SH-SY5Y (cell line): ENCODE measurements at regions not wholly inside any gene's neighbourhood (a gene's known extent, or its start where the extent isn't known, plus 50 kb on each side); places are given as distances from the start of the nearest gene placed in this dataset.

Source experiments
- GATA2 ChIP-seq: IDR thresholded peaks from 2 replicates; pipeline ENCODE4 v1.6.1; 2011; ENCODE audit warnings: mild to moderate bottlenecking, low read depth, low read length
- GATA3 ChIP-seq: IDR thresholded peaks from 2 replicates; pipeline ENCODE4 v1.6.1; 2011; ENCODE audit warnings: low read depth, mild to moderate bottlenecking, low read length, moderate library complexity

DNA sequence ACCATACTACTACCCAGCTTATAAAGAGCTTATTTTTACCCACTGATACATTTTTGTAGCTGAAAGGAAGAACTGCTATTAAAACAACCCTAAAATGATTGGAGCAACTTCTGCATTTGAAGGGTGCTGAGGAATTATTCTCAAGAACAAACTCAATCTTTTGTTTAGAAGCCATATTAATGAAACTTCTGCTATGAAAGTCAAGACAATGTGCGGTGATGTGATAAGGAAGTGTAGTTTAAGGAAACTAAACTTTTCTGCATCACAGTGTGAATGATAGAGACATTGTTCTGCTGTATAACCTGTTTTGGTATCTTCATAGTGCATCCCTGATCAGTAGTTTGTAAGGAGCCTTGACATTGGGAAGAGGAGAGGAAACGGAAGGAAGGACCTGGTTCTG lies 408.5 kb downstream of the TMEM38B start:
- no peak for TF ChIP-seq GATA2
- no peak for TF ChIP-seq GATA3
